ENCODE measurements at regions not wholly inside any gene's neighbourhood (a gene's known extent, or its start where the extent isn't known, plus 50 kb on each side); places are given as distances from the start of the nearest gene placed in this dataset.

DNA sequence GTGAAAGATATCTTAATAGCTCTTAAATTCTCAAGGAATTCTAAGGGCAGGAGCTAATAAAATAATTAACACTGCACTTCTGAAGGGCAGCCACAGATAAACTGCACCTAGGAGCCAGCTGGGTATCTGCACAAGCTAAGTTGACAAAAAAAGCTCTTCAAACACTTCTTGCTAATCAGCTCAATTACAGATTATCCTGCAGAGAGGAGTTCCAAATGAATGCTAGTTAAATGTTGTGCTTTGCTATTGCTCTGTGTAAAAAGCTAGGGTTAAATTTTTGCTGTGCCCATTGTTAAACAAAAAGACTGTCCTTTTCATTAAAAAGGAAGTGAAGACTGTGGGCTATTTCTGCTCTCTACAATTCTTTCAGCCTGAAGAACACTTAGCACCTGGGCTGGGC is 158.5 kb upstream of the SHISA6 start:
- Mint-ChIP-seq H3K36me3 (ENCODE audit: insufficient read depth in 1 of 3, low read depth in 3 of 3) (no peaks in the 10 kb centered on the region), H3K27me3 (ENCODE audit: low read depth) (no peaks in the 10 kb centered on the region; the same call in 1 of the 2 replicates), H3K9me3 (no peaks in the 10 kb centered on the region; a peak in 1 of 5 replicates), H3K4me3 (no peak overlapping the region), H3K27ac (peak overlapping the region; percentile 23 to 92 (median 49); a peak in 3 of 7 replicates), H3K4me1 (peaks cover 26 to 30% of the 10 kb centered on the region in 2 experiments)
- no peak overlapping the region for H2BK20ac ChIP-seq (ENCODE audit: low read depth, low read length, poor library complexity, severe bottlenecking)
- no peaks in the 10 kb centered on the region for H3K9me3 ChIP-seq (ENCODE audit: control insufficient read depth, low read depth, low read length)
- H3K4me1 ChIP-seq (ENCODE audit: insufficient read depth, low read length), result peaks cover 3% of the 10 kb centered on the region; the same call in 1 of the 2 replicates
- H3K14ac ChIP-seq (ENCODE audit: insufficient read depth, low read length), result no peak overlapping the region
- no peak overlapping the region for H3K23ac ChIP-seq (ENCODE audit: insufficient read length, low read depth, low read length)
- H3K4me2 ChIP-seq (ENCODE audit: insufficient read depth, insufficient read length, low read length), result peak overlapping the region; percentile 21
- H3K56ac ChIP-seq (ENCODE audit: insufficient read length, low read depth, low read length), result no peak overlapping the region
- H3K27ac ChIP-seq (ENCODE audit: insufficient read length, low read depth, low read length), result no peak overlapping the region
- H2BK5ac ChIP-seq (ENCODE audit: insufficient read length, low read length), result no peak overlapping the region
- no peaks in the 10 kb centered on the region for H3K23me2 ChIP-seq (ENCODE audit: insufficient read length, low read depth, low read length, poor library complexity, severe bottlenecking)
- H4K8ac ChIP-seq (replicated peaks; ENCODE audit: insufficient read length, low read depth, low read length), result no peak overlapping the region
- H2BK120ac ChIP-seq (ENCODE audit: low read depth, low read length, poor library complexity, severe bottlenecking), result no peak overlapping the region
- H3K79me1 ChIP-seq (ENCODE audit: insufficient read depth, low read depth, low read length, poor library complexity, severe bottlenecking), result no peaks in the 10 kb centered on the region
- H3K18ac ChIP-seq (ENCODE audit: insufficient read length, low read depth, low read length), result no peak overlapping the region
- H4K20me1 ChIP-seq (ENCODE audit: control insufficient read depth, insufficient read depth, insufficient read length), result no peaks in the 10 kb centered on the region
- H4K5ac ChIP-seq (ENCODE audit: insufficient read length, low read depth, low read length), result no peak overlapping the region
- H2BK15ac ChIP-seq (ENCODE audit: low read depth, low read length), result no peak overlapping the region
- DNase-seq, result no peak
- TF ChIP-seq, protein P1, sequence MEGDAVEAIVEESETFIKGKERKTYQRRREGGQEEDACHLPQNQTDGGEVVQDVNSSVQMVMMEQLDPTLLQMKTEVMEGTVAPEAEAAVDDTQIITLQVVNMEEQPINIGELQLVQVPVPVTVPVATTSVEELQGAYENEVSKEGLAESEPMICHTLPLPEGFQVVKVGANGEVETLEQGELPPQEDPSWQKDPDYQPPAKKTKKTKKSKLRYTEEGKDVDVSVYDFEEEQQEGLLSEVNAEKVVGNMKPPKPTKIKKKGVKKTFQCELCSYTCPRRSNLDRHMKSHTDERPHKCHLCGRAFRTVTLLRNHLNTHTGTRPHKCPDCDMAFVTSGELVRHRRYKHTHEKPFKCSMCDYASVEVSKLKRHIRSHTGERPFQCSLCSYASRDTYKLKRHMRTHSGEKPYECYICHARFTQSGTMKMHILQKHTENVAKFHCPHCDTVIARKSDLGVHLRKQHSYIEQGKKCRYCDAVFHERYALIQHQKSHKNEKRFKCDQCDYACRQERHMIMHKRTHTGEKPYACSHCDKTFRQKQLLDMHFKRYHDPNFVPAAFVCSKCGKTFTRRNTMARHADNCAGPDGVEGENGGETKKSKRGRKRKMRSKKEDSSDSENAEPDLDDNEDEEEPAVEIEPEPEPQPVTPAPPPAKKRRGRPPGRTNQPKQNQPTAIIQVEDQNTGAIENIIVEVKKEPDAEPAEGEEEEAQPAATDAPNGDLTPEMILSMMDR (conservative IDR thresholded peaks at IDR 0.05), result no peak
- H3K27me3 ChIP-seq (ENCODE audit: insufficient read depth, low read length), result no peaks in the 10 kb centered on the region; the same call in 1 of the 2 replicates
- no peak overlapping the region for H2BK12ac ChIP-seq (ENCODE audit: insufficient read length, low read depth, low read length)
- H2AK5ac ChIP-seq (ENCODE audit: insufficient read length, low read length), result no peak overlapping the region
- no peak overlapping the region for H3K4ac ChIP-seq (ENCODE audit: low read depth, low read length)
- H4K91ac ChIP-seq (ENCODE audit: insufficient read length, low read depth, low read length), result no peak overlapping the region
- no peak overlapping the region for H3K9ac ChIP-seq (ENCODE audit: extremely low read depth, insufficient read length, low read length)
- H2AFZ ChIP-seq (ENCODE audit: low read length), result no peak overlapping the region
- no peaks in the 10 kb centered on the region for H3K79me2 ChIP-seq (ENCODE audit: insufficient read depth, low read length)
- H3T11ph ChIP-seq (ENCODE audit: low read length), result no peak overlapping the region
